Fibroblast of pulmonary artery (primary cell): ENCODE measurements at regions not wholly inside any gene's neighbourhood (a gene's known extent, or its start where the extent isn't known, plus 50 kb on each side); places are given as distances from the start of the nearest gene placed in this dataset.
"Not testable (repeated sequence)": the region's sequence is repeated elsewhere in the genome, so short reads cannot be mapped to it uniquely, and the experiment has no call there.

Source experiments
- DNase-seq: peaks from one replicate; pipeline ENCODE4 v3.0.0-alpha.2; 2010; ENCODE audit warnings: low read depth
- H3K4me3 ChIP-seq: replicated peaks from 2 replicates; pipeline ENCODE4 v1.5.1; 2011; ENCODE audit warnings: low read depth, mild to moderate bottlenecking, control low read depth, low read length, moderate library complexity
- TF ChIP-seq, protein P1 (sequence below): IDR thresholded peaks from 2 replicates; pipeline ENCODE4 v1.5.1; 2011; ENCODE audit warnings: mild to moderate bottlenecking, control low read depth, low read length, inconsistent platforms; ENCODE audit errors: missing control alignments

DNA sequence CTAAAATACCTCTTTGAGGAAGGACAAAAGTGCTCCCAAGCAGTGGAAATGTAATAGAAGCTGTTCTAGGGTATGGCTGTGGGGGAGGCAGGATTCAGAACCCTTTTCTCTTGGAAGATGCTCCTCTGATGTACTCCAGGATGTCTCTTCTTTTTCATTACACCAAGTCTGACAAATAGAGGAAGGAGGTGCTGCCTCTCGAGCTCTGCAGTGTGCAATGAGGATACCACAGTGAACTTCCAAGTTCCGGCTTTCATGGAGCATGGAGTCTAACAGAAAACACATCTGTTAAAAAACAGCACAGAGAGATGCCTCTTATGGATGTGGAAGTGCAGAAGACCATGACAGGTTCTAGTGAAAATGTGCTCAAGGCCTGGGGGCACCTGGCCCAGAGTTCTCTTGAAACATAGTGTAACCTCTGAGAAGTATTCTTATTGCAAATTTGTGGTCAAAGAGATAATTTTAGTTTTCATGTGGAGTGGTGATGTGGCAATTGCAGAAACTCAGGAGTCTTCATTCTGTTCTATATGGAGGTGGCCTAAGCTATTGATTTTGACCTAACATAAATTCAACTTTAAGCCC is 362.0 kb upstream of the CITED2 start:
- TF ChIP-seq, protein P1, sequence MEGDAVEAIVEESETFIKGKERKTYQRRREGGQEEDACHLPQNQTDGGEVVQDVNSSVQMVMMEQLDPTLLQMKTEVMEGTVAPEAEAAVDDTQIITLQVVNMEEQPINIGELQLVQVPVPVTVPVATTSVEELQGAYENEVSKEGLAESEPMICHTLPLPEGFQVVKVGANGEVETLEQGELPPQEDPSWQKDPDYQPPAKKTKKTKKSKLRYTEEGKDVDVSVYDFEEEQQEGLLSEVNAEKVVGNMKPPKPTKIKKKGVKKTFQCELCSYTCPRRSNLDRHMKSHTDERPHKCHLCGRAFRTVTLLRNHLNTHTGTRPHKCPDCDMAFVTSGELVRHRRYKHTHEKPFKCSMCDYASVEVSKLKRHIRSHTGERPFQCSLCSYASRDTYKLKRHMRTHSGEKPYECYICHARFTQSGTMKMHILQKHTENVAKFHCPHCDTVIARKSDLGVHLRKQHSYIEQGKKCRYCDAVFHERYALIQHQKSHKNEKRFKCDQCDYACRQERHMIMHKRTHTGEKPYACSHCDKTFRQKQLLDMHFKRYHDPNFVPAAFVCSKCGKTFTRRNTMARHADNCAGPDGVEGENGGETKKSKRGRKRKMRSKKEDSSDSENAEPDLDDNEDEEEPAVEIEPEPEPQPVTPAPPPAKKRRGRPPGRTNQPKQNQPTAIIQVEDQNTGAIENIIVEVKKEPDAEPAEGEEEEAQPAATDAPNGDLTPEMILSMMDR = no peak
- no peak overlapping the region for H3K4me3 ChIP-seq
- DNase-seq = no peak

DNA sequence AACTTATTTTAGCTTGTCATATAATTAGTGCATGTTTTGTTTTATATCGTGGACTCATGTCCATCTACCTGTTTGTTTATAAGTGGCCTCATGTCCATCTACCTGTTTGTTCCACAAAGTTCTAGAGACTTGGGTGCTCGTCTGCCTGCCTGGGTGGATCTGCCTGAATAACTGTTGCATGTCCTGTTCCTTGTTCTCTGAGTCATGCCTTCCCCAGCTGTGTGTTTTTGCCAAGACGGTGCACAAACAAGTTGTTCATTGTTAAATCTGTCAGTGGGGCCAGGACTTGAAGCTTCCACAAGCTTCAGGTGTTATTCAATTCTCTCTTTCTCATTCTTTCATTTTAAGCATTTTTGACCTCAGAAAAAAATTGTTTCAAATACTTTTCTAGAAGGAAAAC is 358.0 kb upstream of the CITED2 start:
- TF ChIP-seq, protein P1 = no peak
- H3K4me3 ChIP-seq = no peak overlapping the region
- peak; percentile 83 for DNase-seq

DNA sequence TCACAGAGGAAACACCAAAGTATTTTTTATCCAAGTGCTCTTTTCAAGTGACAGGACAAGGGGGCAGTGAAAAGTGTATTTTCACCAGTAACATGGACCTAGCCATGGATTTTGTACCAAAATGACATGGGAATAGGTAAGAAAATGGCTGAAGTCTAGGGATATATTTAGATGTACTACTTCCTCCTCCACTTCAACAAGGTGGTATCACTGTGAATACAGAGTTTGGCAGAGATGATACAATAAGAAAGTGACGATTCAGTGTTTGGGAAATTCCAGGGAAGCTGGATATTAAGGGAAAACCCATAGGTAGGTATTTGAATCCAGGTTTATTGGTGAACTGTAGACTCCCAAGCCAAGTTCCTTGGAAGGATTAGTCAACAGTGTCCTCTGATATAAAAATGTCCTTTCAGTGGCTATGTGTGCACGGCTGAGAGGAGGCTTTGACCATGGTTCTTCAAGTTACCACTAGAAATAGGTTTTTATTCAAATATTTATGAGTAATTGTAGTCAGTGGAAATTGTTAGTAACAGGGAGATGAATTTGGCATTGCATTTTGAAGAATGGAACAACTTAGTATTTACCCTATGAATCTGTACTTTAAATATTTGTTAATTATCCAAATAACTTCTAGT is 356.0 kb upstream of the CITED2 start:
- H3K4me3 ChIP-seq = no peak overlapping the region
- TF ChIP-seq, protein P1 = no peak
- DNase-seq = no peak

DNA sequence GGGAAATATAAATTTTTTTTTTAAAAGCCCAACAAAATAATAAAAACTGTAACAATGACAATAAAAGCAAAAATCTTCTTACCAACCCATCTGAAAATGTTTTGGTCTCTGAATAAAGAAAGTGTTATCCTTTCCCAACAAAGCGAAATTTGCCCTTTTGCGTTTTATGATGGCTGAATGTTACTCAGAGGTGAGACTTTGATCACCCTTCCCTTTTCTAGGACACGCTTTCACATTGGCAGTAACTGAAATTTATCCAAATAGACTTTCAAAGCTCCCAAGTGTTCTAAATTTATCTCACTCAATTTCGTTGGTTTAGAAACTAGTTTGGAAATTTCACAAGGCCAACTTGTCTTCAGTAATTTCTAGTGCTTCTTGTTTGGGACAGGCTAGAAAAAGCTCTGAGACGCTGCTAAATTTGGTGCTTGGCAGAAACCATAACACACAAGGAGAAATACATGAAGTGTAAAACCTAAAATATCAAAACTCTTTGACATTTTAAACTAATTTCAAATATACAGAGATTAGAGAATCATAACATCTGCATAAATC is 354.5 kb upstream of the CITED2 start:
- TF ChIP-seq, protein P1 = no peak
- H3K4me3 ChIP-seq = no peak overlapping the region
- DNase-seq = no peak

DNA sequence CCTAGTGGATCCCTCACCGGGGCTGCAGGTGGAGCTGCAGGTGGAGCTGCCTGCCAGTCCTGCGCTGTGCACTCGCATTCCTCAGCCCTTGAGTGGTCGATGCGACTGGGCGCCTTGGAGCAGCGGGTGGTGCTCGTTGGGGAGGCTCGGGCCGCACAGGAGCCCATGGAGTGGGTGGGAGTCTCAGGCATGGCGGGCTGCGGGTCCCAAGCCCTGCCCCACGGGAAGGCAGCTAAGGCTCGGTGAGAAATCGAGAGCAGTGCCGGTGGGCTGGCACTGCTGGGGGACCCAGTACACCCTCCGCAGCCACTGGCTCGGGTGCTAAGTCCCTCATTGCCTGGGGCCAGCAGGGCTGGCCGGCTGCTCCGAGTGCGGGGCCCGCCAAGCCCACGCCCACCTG is 351.8 kb upstream of the CITED2 start:
- H3K4me3 ChIP-seq, DNase-seq: not testable (repeated sequence)

DNA sequence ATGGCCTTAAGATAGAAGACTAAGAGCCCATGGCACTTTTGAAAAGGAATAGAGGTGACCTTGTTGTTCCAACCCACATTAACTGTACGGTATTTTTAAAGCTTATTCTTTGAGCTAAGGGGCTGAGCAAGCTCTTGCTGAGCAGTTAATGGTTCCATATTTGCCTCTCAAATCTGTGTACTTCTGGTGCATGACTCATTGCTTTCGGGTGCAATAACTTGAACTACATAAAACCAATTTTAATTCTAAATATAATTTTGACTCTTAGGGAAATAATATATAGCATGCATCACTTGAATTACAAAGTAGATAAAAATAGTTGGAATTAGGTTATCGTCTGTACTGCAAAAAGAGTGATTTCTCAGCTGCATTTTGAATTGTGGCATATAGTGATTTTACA is 348.1 kb upstream of the CITED2 start:
- TF ChIP-seq, protein P1 = no peak
- no peak for DNase-seq
- no peak overlapping the region for H3K4me3 ChIP-seq

DNA sequence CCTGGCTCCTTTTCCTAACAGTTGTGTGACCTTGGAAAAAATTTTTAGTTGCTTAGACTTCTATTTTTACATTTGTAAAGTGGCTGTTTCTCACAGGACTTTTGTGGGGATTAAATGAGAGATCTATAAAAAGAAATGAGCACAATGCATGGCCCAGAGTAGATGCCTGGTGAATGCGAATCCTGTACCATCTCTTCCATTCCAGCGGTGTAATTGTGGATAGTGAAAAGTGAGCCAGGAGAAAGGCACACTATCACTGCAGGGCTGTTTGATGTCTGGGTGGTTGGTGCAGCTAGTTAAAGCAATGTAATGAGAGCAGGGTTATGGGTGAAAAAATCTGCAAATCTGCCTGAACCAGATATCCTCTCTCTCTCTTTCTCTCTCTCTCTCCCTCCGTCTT is 347.5 kb upstream of the CITED2 start:
- no peak overlapping the region for H3K4me3 ChIP-seq
- TF ChIP-seq, protein P1 = no peak
- no peak for DNase-seq
